GM18867 (cell line): ENCODE measurements at regions not wholly inside any gene's neighbourhood (a gene's known extent, or its start where the extent isn't known, plus 50 kb on each side); places are given as distances from the start of the nearest gene placed in this dataset.
"Not testable (repeated sequence)": the region's sequence is repeated elsewhere in the genome, so short reads cannot be mapped to it uniquely, and the experiment has no call there.

ENCODE experiments used
- ATAC-seq: cut with Tn5 transposase; IDR thresholded peaks from one replicate; pipeline ENCODE4 v1.9.1; 2021; ENCODE audit warnings: mild to moderate bottlenecking, moderate library complexity; ENCODE audit not compliant: unreplicated experiment

DNA sequence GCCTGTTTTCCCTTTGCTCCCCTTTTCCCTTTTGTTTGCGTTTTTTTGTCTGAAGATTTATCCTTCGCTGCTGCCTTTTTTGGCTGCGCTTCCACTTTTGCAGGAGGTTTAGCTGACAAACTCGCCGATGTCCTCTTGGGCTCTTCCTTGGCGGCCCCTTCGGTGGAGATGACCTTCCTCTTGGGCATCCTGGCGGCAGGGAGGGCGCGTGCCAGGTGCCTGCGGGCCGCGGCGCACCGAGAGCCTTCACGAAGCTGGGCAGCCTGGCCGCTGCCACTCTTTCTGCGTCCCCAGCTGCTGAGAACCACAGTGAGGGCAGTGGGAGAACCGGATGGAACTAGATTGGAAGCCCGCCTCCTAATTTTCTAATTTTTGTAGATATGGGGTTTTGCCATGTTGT lies 197.1 kb upstream of the C2CD4B start:
- no peak for ATAC-seq

DNA sequence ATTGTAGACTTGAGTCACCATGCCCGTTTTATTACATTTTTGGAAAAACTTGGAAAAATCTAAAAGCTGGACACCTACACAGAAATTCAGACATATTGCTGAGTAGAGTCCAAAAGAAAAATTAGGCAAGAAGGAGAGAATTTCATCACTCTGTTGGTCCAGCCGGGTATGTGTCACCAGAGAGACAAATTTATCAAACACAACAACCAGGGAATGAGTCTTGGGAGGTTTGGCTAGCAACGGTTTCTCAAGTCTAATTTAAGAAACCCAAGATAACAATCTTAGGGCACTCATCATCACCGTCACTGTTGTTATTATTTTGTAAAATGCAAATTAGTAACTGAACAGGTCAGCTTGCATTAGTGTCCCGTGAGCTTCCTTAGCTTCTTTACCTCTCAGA lies 197.5 kb upstream of the C2CD4B start:
- no peak for ATAC-seq

DNA sequence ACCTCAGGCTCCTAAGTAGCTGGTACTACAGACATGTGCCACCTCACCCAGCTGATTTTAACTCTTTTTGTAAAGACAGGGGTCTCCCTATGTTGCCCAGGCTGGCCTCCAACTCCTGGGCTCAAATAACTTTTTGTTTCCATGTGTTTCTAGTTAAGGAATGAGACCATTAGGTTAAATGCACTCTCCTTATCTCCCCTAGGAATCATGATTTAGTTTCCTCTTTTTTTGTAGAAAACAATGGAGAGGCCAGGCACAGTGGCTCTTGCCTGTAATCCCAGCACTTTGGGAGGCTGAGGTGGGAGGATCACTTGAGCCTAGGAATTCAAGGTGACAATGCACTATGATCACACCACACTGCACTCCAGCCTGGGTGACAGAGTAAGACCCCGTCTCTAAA lies 198.8 kb upstream of the C2CD4B start:
- ATAC-seq = no peak

DNA sequence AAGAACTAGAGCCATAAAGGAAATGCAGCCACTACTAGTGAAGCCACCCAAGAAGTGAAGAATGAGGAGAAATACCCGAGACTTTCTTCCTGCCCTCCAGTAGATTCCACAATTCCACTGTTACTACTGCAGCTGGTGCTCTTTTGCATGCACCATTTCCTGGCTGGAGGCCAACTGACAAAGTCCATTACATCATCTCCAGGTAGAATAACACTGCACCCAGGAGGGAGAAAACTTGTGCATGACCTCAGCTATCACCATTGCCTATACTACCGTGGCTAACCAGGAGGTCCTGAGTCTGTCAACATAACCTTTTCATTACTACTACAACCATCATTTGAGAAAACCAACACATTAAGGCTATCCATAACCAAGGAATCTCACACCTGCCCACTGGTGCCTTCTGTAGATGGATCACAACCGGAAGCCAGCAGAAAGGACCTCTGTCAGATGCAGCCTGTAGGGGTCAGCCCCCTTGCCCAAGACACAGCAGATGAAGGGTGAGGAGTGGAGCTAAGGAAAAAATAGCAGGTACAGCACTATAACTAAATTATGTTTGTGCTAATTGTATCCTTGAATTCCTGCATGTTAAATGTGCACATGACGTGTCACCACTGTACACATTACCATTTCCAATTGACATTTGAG lies 200.8 kb upstream of the C2CD4B start:
- ATAC-seq = no peak

DNA sequence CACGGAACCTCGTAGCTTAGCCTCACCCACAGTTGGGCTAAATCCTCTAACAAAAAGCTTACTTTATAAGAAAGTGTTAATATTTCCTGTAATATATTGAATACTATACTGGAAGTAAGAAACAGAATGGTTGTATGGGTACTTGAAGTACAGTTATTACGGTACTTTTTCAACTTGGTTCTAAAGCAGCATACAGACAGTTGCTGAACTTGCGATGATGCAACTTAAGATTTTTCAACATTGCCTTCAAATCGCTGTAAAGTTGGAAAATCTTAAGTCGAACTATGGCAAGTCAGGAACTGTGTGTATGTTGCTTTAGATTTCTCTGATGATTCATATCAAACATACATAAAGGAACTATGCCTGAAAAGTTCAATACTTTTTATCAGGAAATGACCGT lies 204.4 kb upstream of the C2CD4B start:
- ATAC-seq = no peak

DNA sequence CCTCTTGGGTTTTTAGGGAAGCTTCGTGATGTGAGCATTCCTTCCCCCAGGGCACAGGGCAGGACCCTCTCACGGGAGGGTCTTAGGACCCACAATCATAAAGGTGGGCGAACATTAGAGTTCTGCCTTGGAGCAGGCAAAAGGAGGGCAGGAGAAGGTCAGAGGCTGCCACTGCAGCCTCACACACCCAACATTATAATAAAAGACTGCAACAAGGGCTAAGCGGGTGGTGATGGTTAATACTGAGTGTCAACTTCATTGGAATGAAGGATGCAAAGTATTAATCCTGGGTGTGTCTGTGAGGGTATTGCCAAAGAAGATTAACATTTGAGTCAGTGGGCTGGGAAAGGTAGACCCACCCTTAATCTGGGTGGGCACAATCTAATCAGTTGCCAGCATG lies 206.6 kb upstream of the C2CD4B start:
- ATAC-seq = not testable (repeated sequence)

DNA sequence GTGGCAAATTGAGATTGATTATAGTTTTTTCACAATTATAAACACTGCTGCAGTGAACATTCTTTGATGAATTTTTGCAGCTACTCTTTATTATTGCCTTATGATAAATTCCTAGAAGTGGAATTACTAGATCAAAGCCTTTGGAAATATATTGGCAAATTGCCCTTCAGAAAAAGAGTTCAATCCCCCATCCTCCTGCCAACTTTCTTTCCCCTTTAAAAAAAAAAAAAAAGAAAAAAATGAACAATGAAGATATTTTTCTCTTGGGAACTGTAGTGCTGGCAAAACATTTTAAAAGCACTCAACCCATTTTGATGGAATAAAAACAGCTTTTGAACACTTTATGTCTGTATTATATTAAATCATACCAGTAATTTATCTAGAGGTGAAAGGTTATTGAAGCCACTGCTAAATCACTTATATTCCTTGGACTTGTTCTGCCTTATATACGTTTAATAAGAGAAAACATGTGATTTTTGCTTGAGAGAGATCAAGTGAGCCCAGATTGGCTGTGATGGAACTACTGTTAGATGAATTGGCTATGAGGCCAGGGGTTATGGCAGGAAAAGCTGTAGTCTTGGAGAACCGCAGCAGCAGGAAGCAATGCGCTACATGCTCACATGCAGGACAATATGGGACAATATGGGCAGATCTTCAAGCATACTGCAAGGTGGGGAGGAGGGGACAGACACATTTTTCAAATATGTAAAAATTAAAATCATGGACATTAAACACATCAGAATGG lies 212.8 kb upstream of the C2CD4B start:
- ATAC-seq = no peak

DNA sequence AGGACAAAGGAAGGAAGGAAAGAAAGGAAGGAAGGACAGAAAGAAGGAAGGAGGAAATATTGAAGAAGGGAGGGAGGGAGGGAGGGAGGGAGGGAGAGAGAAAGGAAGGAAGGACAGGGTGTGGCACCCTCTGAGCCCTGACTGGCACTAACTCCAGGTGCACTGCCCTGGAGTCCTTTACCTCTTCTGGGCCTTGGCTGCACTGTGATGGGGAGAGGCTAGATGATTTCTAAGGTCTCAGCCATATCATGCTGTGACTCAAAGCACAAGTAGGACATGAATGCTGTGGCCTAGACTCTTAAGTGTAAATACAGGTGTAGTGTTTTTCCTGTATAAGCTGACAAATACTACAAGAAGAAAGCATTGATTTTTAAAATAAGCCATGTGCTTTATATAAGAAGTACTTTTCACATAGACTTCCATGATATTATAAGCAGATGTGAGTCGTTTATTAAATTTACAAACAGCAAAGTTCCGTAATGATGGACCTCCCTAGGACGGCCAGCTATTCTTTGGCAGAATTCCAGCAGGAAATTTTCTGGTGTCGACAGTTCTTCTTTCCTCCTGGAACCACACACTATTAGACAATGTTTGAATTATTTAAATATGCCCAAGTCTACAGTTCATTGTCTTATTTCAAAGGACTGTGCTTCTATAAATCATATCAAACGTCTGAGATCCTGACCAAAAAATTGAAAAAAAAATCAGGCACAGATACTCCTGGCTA lies 213.8 kb upstream of the C2CD4B start:
- no peak for ATAC-seq

DNA sequence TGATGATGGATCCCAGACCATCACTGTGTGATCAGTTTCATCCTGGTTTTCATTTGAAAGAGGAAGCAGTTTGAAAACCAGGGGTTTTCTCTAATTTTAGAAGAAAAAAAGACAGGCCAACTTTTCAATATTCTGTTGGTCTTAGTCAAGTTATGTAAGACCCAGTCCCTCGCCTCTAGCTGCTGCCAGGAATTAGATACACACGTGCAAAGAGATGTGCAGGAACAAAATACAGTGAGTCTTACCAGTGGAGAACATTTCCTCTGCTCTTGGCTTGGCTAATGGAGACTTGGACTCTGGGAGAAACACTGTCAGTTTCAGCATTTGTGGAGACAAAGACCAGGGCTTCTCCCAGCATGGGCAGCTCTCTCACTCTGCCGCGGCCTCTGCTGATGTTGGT lies 214.9 kb upstream of the C2CD4B start:
- no peak for ATAC-seq

DNA sequence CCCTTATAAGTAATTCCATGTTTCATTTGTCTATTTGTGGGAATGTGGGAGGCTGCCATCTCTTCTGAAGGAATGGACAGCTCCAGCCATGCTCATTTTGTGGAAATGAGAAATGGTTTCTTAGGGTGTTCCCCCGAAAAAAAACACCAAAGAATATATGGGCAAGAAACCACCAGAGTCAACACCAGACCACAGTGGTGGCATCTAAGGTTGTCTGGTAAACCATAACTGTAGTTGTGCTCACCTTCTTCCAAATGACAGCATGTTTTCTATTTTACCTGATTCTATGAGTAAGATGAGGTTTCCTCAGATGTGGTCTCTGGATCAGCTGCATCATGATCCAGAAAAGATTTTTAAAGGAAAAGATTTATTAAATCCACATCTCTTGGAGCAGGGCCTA lies 217.0 kb upstream of the C2CD4B start:
- no peak for ATAC-seq

DNA sequence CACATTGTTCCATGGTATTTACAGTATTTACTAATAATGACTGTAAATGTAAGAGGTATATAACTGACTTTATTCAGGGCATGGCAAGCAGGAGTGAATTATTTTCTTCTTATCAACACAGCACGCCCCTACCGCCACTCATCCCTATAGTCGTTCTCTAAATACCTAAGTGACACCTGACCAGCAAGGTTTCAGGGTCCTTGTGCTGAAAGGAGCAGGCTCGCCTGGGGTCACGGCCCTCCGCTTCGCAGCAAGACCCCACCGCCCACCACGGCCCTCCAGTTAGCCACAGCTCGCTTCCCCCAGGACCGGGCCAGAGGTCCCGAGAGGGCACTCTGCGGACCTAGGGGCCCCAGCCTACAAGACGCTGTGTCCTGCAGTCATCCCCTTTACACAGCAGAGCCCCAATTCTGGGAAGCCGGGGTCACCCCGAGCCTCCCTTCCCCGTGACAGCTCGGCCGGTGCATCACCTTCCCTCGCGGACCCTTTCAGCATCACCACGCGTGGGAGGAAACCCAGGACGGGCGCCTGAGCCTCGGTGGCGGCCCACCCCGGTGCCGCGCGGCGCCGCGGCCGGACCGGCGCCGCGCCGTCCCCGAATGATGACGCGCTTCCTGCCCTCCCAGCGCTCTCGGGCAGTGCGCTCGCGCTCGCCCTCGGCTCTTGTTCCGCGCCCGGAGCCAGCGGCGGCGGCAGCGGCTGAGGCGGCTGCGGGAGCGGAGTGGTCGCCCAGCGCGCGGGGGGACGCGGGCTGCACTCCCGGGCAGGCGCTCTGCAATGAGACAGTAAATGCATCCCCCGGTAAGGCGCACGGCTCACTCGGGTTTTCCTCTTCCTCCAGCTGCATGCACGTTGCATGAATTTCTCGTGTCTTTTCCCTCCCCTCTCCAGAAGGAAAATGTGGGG lies 225.1 kb upstream of the C2CD4B start, which contains the start of gene TLN2:
TLN2 (plus strand) TSS at position 666 of the 906 bp plus-strand sequence.
- peak; percentile 88 for ATAC-seq

DNA sequence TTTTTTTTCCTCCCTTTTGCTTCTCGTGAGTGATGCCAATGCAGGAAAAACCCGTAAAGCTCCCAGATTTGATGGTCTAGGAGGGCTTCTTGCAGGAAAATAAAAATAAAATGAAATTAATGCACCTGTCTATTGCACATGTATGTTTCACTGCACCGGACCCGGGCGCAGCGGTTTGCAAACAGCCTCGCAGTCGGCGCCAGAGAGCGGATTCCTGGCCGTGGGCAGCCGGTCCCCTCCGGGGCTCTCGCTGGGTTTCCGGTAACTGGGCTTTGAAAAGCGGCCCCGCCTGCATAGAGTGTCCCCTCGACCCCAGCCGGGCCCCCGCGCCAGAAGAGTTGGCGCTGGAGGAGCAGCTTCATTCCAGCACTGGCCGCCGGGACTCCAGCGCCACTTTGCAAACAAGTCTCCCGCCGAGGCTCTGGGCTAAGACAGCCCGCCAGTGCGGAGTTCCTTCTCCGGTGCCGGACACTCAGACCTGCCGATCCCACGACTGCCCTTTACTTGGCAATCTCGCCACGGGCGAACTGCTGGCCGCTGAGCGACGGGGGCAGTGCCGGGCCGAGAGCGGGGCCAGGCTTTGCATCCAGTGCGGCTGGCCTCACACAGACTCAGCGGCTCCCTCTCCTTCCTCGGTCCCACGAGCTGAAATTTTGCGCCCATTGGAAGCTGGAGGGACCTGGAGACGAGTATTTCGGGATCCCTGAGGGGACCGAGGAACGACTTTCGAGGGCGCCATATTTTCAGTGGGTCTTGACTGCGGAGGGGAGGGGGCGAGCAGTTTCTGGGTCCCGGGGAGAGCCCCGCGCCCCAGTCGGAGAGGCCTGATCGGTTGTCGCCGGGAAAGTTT lies 225.9 kb upstream of the C2CD4B start:
- peak; percentile 31 for ATAC-seq

DNA sequence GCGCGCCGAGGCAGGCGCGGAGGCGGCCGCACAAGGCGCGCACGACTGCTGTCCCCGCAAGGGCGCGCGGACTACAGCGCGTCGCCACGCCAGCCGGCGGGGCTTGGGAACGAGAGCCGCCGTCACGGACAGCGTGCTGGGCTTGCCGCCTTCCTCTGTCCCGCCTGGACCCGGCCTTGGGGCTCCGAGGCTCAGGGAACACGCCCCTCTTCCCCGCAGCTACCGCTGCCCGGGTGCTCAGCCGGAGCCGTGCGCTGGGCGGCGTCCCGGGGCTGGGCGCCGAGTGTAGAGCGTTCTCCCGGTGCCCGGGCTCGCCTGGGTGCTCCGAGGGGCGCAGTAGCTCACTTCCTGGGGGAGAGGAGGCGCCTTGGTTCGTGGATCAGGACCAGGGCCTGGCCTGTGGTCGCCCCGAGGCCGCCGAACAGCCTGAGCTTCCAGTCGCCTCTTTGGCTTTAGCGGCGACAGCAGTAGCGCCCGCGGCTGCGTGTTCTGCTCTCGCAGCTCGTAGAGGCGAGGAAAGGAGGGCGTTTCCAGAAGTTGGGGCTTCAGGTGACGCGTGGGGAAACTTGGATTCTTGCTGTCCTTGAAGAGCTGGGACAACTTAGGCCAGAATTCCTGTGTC lies 226.7 kb upstream of the C2CD4B start:
- no peak for ATAC-seq

DNA sequence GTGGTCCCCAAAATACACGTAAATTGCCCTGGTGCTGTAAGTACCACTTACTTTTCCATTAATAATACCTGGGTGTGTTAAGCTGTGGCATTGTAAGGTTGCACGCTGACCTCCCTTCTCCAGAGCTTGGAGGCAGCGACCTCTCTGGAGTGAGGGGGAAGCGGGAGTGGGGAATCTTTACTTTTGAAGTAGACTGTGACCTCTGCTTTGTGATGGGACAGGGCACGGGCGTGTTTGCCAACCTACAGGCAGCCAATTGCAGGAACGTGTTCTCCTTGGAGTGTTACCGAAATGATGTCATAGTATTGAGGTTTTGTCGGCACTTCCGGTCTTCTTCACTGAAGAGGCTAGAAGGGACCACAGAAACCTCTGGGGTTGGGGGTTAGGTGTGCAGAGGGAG lies 227.3 kb upstream of the C2CD4B start:
- no peak for ATAC-seq

DNA sequence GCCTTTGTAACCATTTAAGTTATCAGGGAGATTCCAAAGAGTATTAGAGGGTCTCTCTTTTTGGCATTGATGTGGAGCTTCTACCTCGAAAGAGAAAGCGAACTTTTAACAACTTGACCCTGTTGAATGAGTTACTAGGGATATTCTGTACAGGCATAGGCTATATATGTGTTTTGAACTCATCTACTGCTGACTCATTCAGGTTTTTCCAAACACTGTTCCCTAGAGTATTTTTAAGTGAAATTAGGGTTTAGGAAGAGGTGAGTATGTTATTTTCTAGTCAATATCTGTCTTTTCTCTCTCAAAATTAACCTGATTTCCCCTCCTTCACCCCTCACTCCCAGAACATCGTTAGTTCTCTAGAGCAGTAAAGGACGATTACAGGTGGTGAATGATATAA lies 228.1 kb upstream of the C2CD4B start:
- ATAC-seq = no peak

DNA sequence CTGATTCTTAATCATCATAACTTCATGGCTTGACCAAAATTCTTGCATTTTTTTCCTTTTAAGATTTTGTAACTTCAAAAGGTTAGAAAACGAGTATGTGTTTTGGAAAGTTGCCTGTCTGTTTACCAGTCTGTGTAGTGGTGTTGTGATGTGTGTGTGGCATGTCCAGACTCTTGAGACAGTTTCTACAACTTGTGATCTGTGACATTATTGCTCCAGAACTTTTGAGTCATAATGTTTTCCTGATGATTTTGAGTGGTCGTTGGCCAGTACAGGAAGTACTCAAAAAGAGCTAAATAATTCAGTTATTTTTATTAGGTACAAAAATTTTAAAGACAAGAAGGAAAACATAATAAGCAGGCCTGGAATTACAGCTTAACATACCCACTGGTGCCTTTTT lies 229.0 kb upstream of the C2CD4B start:
- no peak for ATAC-seq

DNA sequence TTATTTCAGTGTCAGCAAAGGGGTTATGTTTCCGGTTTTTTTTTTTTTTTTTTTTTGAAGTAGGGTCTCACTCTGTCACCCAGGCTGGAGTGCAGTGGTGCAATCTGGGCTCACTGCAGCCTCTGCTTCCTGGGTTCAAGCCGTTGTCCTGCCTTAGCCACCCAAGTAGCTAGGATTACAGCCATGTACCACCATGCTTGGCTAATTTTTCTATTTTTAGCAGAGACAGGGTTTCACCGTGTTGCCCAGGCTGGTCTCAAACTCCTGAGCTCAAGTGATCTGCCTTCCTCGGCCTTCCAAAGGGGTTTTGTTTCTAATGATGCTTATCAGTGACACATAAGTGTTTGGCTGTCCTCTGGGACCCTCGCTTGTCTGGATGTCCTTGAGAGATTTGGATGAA lies 235.7 kb upstream of the C2CD4B start:
- ATAC-seq = no peak

DNA sequence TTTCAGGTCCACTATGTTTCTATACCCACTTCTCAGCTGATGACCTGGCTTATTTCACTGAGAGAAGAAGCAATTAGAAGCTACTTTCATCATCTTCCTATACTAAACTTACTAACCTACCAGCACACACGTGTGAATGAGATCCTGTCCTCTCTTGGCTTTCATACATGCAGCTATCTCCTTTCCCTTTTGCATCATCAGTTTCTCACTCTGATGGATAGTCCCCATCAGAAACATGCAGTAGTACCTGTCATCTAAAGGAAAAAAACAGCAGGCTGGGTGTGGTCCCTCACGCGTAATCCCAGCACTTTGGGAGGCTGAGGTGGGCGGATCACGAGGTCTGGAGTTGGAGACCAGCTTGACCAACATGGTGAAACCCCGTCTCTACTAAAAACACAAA lies 237.6 kb upstream of the C2CD4B start:
- no peak for ATAC-seq

DNA sequence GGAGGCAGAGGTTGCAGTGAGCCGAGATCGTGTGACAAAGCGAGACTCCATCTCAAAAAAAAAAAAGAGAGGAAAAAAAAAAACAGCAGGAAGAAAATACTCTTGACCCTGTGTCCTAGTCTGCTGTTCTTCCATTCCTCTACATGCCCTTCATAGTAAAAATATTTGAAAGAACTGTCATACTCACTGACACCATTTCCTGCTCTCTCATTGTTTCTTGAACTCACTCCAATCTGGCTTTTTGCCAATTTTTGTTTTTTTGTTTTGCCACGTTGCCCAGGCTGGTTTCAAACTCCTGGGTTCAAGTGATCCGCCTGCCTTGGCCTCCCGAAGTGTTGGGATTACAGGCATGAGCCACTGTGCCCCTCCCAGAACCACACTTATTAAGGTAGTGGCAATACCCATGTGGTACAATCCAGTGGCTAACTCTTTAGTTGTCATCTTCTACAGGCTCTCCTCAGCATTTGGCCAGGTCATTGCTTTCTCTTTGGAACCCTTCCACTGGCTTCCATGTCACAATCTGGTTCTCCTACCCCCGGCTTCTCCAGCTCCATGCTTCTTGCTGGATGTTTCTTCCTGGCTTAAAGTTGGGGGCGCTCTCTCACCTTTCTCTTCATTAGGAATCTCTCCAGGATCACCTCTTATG lies 238.2 kb upstream of the C2CD4B start:
- ATAC-seq = no peak
